ENCODE measurements at regions not wholly inside any gene's neighbourhood (a gene's known extent, or its start where the extent isn't known, plus 50 kb on each side); places are given as distances from the start of the nearest gene placed in this dataset.

- no peak overlapping the region for H3K27ac ChIP-seq
- TF ChIP-seq ZFX (IDR thresholded peaks at IDR 0.05; ENCODE audit: borderline replicate concordance) (no peak), CTCF (IDR thresholded peaks at IDR 0.05) (no peak)
Measured at GRCh38 chr4:57412259-57413054, 302.3 kb upstream of the IGFBP7 start.

- no peak overlapping the region for H3K27ac ChIP-seq
- no peak for TF ChIP-seq CTCF (IDR thresholded peaks at IDR 0.05)
- no peak for TF ChIP-seq ZFX (IDR thresholded peaks at IDR 0.05; ENCODE audit: borderline replicate concordance)
Measured at GRCh38 chr4:57410331-57411052, 300.3 kb upstream of the IGFBP7 start.

DNA sequence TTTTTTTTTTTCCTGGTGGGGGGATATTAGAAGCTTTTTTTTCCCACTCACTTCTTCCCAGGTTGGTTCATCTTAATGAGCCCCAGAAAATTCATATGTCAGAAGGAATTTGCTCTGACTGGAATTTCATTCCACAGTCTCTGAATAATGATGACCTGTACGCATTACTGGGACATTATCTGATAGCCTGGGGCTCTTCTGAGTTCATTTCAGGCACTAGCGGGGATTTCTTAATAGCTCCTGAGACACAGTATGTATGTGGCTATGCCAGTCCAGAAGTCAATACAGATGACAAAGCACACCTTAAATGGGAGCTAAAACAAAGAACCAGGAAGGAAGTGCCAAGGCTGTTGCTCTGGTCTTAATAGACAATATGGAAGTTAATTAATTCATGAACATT is 295.2 kb upstream of the IGFBP7 start:
- no peak overlapping the region for H3K27ac ChIP-seq
- TF ChIP-seq ZFX (IDR thresholded peaks at IDR 0.05; ENCODE audit: borderline replicate concordance): no peak
- no peak for TF ChIP-seq CTCF (IDR thresholded peaks at IDR 0.05)

DNA sequence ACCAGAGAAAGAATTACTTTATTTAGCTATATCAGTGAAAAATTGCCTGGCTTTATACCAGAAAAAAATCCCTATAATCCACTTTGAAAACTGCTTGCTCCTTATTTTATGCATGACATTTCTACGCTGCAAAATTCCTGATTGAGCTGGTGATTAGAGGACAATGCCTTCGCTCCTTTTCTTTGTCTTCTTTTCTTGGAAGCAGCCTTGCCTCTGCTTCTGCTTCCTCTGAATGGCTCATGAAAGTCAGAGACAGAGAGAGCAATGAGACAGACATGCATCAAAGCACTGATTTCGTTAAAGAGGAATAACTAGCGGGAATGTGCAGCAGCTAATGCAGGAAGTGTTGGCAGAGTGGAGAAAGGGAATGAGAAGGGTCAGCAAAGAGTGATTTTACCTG is 294.3 kb upstream of the IGFBP7 start:
- no peak overlapping the region for H3K27ac ChIP-seq
- no peak for TF ChIP-seq ZFX (IDR thresholded peaks at IDR 0.05; ENCODE audit: borderline replicate concordance)

- no peak for TF ChIP-seq CTCF (IDR thresholded peaks at IDR 0.05)
- no peak for TF ChIP-seq ZFX (IDR thresholded peaks at IDR 0.05; ENCODE audit: borderline replicate concordance)
- H3K27ac ChIP-seq: no peak overlapping the region
Measured at GRCh38 chr4:57403591-57403990, 293.4 kb upstream of the IGFBP7 start.

- no peak for TF ChIP-seq ZFX (IDR thresholded peaks at IDR 0.05; ENCODE audit: borderline replicate concordance)
- no peak for TF ChIP-seq CTCF (IDR thresholded peaks at IDR 0.05)
- H3K27ac ChIP-seq: no peak overlapping the region
Measured at GRCh38 chr4:57401586-57401985, 291.4 kb upstream of the IGFBP7 start.

GRCh38 chr4:57378766-57379165 is 268.6 kb upstream of the IGFBP7 start:
- no peak for TF ChIP-seq ZFX (IDR thresholded peaks at IDR 0.05; ENCODE audit: borderline replicate concordance)
- no peak for TF ChIP-seq CTCF (IDR thresholded peaks at IDR 0.05)
- H3K27ac ChIP-seq: no peak overlapping the region

Data from 22Rv1 (cell line).